ENCODE measurements at regions not wholly inside any gene's neighbourhood (a gene's known extent, or its start where the extent isn't known, plus 50 kb on each side); places are given as distances from the start of the nearest gene placed in this dataset.

DNA sequence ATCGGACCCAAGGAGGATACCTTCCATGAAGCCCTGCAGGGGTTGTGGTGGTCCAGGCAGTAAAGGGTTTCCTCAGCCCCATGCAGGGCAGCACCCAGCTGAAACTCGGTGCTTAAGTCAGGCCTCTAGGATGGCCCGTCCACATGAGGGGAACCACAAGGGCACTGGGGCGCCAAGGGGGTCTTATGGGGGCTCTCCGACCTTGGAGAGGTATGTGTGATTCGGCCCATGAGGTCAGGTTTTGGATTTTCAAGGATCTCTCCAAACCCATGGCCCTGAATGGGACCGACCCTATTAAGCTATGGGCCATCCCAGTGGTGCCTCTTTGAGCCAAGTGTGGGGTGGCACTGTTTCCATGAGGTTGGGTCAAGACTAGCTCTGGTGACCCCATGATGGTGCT lies 233.3 kb downstream of the SNRPN start:
- no peak overlapping the region for H3K27ac ChIP-seq (ENCODE audit: insufficient read depth, low read length)
- TF ChIP-seq RAD21 (IDR thresholded peaks at IDR 0.05; ENCODE audit: low read length) (no peak), POLR2A (IDR thresholded peaks at IDR 0.05; ENCODE audit: low read depth, low read length) (no peak), FOS (IDR thresholded peaks at IDR 0.05; ENCODE audit: low read depth, low read length) (no peak), RFX5 (IDR thresholded peaks at IDR 0.05; ENCODE audit: low read depth, low read length) (no peak), CHD1 (IDR thresholded peaks at IDR 0.05; ENCODE audit: low read depth, low read length) (no peak), MAFK (IDR thresholded peaks at IDR 0.05; ENCODE audit: low read depth, low read length) (no peak)
- TF ChIP-seq, protein P1, sequence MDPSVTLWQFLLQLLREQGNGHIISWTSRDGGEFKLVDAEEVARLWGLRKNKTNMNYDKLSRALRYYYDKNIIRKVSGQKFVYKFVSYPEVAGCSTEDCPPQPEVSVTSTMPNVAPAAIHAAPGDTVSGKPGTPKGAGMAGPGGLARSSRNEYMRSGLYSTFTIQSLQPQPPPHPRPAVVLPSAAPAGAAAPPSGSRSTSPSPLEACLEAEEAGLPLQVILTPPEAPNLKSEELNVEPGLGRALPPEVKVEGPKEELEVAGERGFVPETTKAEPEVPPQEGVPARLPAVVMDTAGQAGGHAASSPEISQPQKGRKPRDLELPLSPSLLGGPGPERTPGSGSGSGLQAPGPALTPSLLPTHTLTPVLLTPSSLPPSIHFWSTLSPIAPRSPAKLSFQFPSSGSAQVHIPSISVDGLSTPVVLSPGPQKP (IDR thresholded peaks at IDR 0.05; ENCODE audit: borderline replicate concordance, low read depth, low read length) = no peak
- H2BK120ac ChIP-seq (ENCODE audit: low read depth, low read length) = no peak overlapping the region
- no peaks in the 10 kb centered on the region for H4K20me1 ChIP-seq (ENCODE audit: insufficient read depth, low read length)
- DNase-seq (no peak), ATAC-seq (ENCODE audit: low read depth) (no peak)
- H3K27me3 ChIP-seq (ENCODE audit: control insufficient read depth, insufficient read depth, low read length) = no peaks in the 10 kb centered on the region
- H2BK15ac ChIP-seq (ENCODE audit: low read depth, low read length) = no peak overlapping the region
- no peak overlapping the region for H2AK5ac ChIP-seq (ENCODE audit: low read depth, low read length)
- H3K9me3 ChIP-seq (ENCODE audit: control insufficient read depth, insufficient read depth, low read length) = peaks cover 84% of the 10 kb centered on the region
- in situ Hi-C loops (cut with MboI; ENCODE audit: low sequenced_read_pairs) = no loop called here
- H3K79me1 ChIP-seq (ENCODE audit: low read depth in 1 of 2, low read length in 2 of 2) = no peaks in the 10 kb centered on the region
- ChIA-PET POLR2A (ENCODE audit: unreplicated experiment) (no interaction called here), CTCF (no interaction called here)
- no peak overlapping the region for H4K8ac ChIP-seq (ENCODE audit: low read depth in 2 of 2, low read length in 2 of 2)
- H4K91ac ChIP-seq (ENCODE audit: insufficient read depth, low read depth, low read length) = no peak overlapping the region
- H3K4me3 ChIP-seq (ENCODE audit: insufficient read depth, low read depth, low read length) = no peak overlapping the region
- no peak overlapping the region for H4K5ac ChIP-seq (ENCODE audit: low read depth, low read length)
- no peaks in the 10 kb centered on the region for H3K36me3 ChIP-seq (ENCODE audit: control insufficient read depth, insufficient read depth, low read length)
- no TSS peak for BruUV-seq (replicated peaks)
- H3K23ac ChIP-seq (ENCODE audit: low read depth, low read length) = no peak overlapping the region
- intact Hi-C loops (cut with micrococcal nuclease) = no loop called here
- no peaks in the 10 kb centered on the region for H3K9me1 ChIP-seq (ENCODE audit: insufficient read depth, low read length)
- H3K18ac ChIP-seq (ENCODE audit: low read depth, low read length) = no peak overlapping the region
- no peak overlapping the region for H3K9ac ChIP-seq (ENCODE audit: low read depth, low read length)
- H2BK20ac ChIP-seq (ENCODE audit: low read depth, low read length) = no peak overlapping the region
- no peak overlapping the region for H3K56ac ChIP-seq (ENCODE audit: extremely low read depth, insufficient read depth, low read length)
- no peak overlapping the region for H2AK9ac ChIP-seq (replicated peaks; ENCODE audit: low read depth, low read length, poor library complexity)
- H2AFZ ChIP-seq (replicated peaks; ENCODE audit: low read length, poor library complexity) = no peak overlapping the region
- H2BK5ac ChIP-seq (ENCODE audit: low read depth, low read length, poor library complexity, severe bottlenecking) = no peak overlapping the region
- H3K14ac ChIP-seq (replicated peaks; ENCODE audit: low read depth, low read length) = no peak overlapping the region
- no peaks in the 10 kb centered on the region for H3K4me1 ChIP-seq (ENCODE audit: control insufficient read depth, insufficient read depth, low read length)
- dilution Hi-C loops (cut with HindIII; ENCODE audit: low sequenced_read_pairs, unreplicated experiment) = no loop called here
- no CpG with 5 or more reads among the region's 7 CpGs for WGBS, 2 experiments (ENCODE audit: extremely low coverage in 2 of 2, insufficient read length in 1 of 2)
- H3K4ac ChIP-seq (ENCODE audit: low read depth, low read length) = no peak overlapping the region
- no peak overlapping the region for H3K4me2 ChIP-seq (ENCODE audit: low read depth, low read length)
